Uterus (tissue), 3 donors: ENCODE measurements at regions not wholly inside any gene's neighbourhood (a gene's known extent, or its start where the extent isn't known, plus 50 kb on each side); places are given as distances from the start of the nearest gene placed in this dataset.

Source experiments
- DNase-seq, 2 donors: peaks; one replicate each; pipeline ENCODE4 v3.0.0-alpha.2; 2019 to 2020
- H3K27ac ChIP-seq, 2 donors: fragments of 200-600 bp; sonication (generic); 1 replicate in 1 of 2; 2 replicates in 1 of 2; pipeline ENCODE4 v1.5.1; 2016 to 2018
- H3K27me3 ChIP-seq, 2 donors: fragments of 200-600 bp; sonication (generic); one replicate each; pipeline ENCODE4 v1.5.1; 2018 to 2019; ENCODE audit warnings: control low read depth in 1 of 2
- H3K36me3 ChIP-seq, 2 donors: fragments of 200-600 bp; sonication (generic); one replicate each; pipeline ENCODE4 v1.5.1; 2019; ENCODE audit warnings: control low read depth in 1 of 2
- H3K4me1 ChIP-seq, 2 donors: fragments of 200-600 bp; sonication (generic); one replicate each; pipeline ENCODE4 v1.5.1; 2018 to 2019; ENCODE audit warnings: control low read depth in 1 of 2
- H3K4me3 ChIP-seq, 2 donors: fragments of 200-600 bp; sonication (generic); 1 replicate in 1 of 2; 2 replicates in 1 of 2; pipeline ENCODE4 v1.5.1; 2018 to 2019; ENCODE audit warnings: mild to moderate bottlenecking in 1 of 2
- H3K9me3 ChIP-seq, 2 donors: fragments of 200-600 bp; sonication (generic); one replicate each; pipeline ENCODE4 v1.5.1; 2019; ENCODE audit warnings: control low read depth in 1 of 2
- CTCF ChIP-seq, 4 experiments: fragments of 200-600 bp in 2 of 4; fragments of 450-650 bp in 2 of 4; sonication (generic) in 2 of 4; IDR thresholded peaks; one replicate each; pipeline ENCODE4 v1.5.1; 2016 to 2019; ENCODE audit warnings: antibody characterized with exemption in 4 of 4, mild to moderate bottlenecking in 2 of 4, moderate library complexity in 1 of 4
- POLR2A ChIP-seq, 2 donors: fragments of 450-650 bp; IDR thresholded peaks; one replicate each; pipeline ENCODE4 v1.6.1; 2016; ENCODE audit warnings: antibody characterized with exemption in 2 of 2, mild to moderate bottlenecking in 1 of 2, moderate library complexity in 1 of 2
- intact Hi-C: fragments of 100-400 bp; cut with DNase I; formaldehyde crosslinking; loops from one replicate; pipeline ENCODE4 v1.15.1; 2023; ENCODE audit warnings: low total_unique reads
- donor health status: DM: yes; HTN: yes; CAD: no.

DNA sequence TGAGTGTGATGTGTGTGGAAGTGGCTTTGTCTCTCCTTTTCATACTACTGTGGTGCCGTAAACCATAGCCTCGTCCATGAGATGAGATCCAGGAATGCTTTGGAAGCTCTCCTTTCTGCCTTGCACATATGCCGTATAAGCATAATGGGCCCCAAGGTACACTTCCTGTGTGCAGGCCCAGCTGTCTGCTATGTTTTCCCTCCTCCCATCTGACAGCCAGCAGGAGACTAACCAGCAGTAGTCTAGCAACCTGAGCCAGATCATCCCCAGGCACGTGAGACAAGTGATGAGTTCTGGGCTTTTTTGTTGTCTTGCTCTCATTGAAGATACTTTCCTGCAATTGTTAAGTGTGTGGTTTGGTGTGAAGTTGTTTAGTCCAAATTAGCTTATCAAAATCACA lies 555.5 kb upstream of the LRRTM4 start:
- no peaks in the 10 kb centered on the region for H3K36me3 ChIP-seq
- no peak for TF ChIP-seq CTCF (IDR thresholded peaks at IDR 0.05)
- TF ChIP-seq POLR2A (IDR thresholded peaks at IDR 0.05) = no peak
- intact Hi-C loops = no loop called here
- H3K27me3 ChIP-seq = no peaks in the 10 kb centered on the region
- H3K9me3 ChIP-seq = no peaks in the 10 kb centered on the region
- H3K4me3 ChIP-seq = no peak overlapping the region
- H3K4me1 ChIP-seq = no peaks in the 10 kb centered on the region
- H3K27ac ChIP-seq = no peak overlapping the region
- no peak for DNase-seq

DNA sequence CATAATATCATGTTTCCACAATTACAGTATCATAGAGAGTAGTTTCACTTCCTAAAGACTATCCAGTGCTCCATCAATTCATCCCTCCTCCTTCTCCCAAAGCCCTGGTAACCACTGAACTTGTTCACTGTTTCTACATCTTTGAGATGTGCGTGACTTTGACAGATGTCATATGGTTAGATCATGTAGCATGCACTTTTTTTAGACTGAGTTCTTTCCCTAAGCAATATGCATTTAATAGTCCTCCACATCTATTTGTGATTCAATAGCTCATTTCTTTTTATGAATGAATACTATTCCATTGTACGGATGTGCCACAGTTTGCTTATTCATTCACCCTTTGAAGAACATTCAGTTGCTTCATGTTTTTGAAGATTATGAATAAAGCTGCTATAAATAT lies 560.4 kb upstream of the LRRTM4 start:
- intact Hi-C loops = no loop called here
- Histone ChIP-seq H3K27ac (no peak overlapping the region), H3K4me3 (no peak overlapping the region), H3K9me3 (no peaks in the 10 kb centered on the region), H3K27me3 (no peaks in the 10 kb centered on the region), H3K4me1 (no peaks in the 10 kb centered on the region), H3K36me3 (no peaks in the 10 kb centered on the region)
- DNase-seq = no peak
- TF ChIP-seq CTCF (IDR thresholded peaks at IDR 0.05) (no peak), POLR2A (IDR thresholded peaks at IDR 0.05) (no peak)

DNA sequence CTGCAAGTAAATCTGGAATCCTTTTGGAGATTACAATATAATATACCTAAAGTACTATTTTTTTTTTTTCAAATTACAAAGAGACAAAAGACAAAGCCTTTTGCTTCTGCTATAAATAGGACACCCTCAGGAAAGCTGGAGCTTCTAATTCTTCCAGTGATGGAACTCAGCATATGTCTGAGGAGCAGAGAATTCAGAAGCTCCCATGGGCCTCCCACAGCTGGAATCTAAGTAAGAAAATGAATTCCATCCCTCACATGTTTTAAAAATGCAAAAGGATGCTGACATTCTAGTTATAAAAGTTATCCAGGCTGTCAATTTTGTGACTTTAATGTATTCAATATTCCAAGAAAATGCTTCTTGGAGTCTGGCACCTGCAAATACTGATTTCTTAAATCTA lies 571.3 kb upstream of the LRRTM4 start:
- no peak for TF ChIP-seq CTCF (IDR thresholded peaks at IDR 0.05)
- no peak for TF ChIP-seq POLR2A (IDR thresholded peaks at IDR 0.05)
- Histone ChIP-seq H3K4me1 (no peaks in the 10 kb centered on the region), H3K4me3 (no peak overlapping the region), H3K27me3 (no peaks in the 10 kb centered on the region), H3K36me3 (no peaks in the 10 kb centered on the region), H3K27ac (no peak overlapping the region), H3K9me3 (no peaks in the 10 kb centered on the region)
- no peak for DNase-seq
- intact Hi-C loops = no loop called here

DNA sequence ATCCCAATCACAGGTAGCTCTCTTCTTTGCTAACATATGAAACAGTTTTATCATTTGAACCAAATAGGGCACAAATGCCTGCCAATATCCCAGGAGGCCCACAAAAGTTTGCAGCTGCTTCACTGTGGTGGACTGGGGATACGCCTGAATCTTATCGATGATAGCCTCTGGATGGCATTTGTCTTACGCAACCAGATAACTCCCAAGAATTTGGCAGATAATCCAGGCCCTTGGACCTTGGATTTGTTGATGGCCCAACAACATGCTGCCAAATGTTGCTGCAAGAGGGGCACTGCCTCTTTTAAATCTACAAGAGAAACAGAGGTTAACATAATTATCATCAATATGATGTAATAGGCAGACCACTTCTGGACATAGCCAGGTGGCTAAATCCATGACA lies 587.1 kb upstream of the LRRTM4 start:
- H3K9me3 ChIP-seq = no peaks in the 10 kb centered on the region
- H3K4me1 ChIP-seq = no peaks in the 10 kb centered on the region
- TF ChIP-seq CTCF (IDR thresholded peaks at IDR 0.05) = no peak
- H3K27me3 ChIP-seq = no peaks in the 10 kb centered on the region
- intact Hi-C loops = no loop called here
- no peak overlapping the region for H3K27ac ChIP-seq
- H3K4me3 ChIP-seq = no peak overlapping the region
- no peaks in the 10 kb centered on the region for H3K36me3 ChIP-seq
- no peak for DNase-seq

GRCh38 chr2:78115291-78115690 lies 593.1 kb upstream of the LRRTM4 start:
- no peak for DNase-seq
- Histone ChIP-seq H3K27me3 (no peaks in the 10 kb centered on the region), H3K9me3 (no peaks in the 10 kb centered on the region), H3K4me1 (no peaks in the 10 kb centered on the region), H3K4me3 (no peak overlapping the region), H3K27ac (no peak overlapping the region), H3K36me3 (no peaks in the 10 kb centered on the region)
- TF ChIP-seq CTCF (IDR thresholded peaks at IDR 0.05) = no peak
- TF ChIP-seq POLR2A (IDR thresholded peaks at IDR 0.05) = no peak
- intact Hi-C loops = no loop called here
